PC-3 (cell line): ENCODE measurements at regions not wholly inside any gene's neighbourhood (a gene's known extent, or its start where the extent isn't known, plus 50 kb on each side); places are given as distances from the start of the nearest gene placed in this dataset.

Experiments
- ATAC-seq: fragments of 200-7000 bp; cut with Tn5 transposase; 2 replicates; pipeline ENCODE4 v1.9.1; 2020; ENCODE audit warnings: mild to moderate bottlenecking, moderate library complexity
- BruUV-seq: library from RNA; stranded (reverse); fragments of 400-500 nt; replicated peaks from 2 replicates; lab custom pipeline; 2021; lab: Mats Ljungman, UMichigan
- CTCF ChIA-PET: fragments of 300-600 bp; sonication (Branson Sonifier 250); formaldehyde crosslinking; loops from one replicate; lab custom pipeline; 2022; ENCODE audit warnings: antibody characterized with exemption; lab: Charles Lee
- POLR2A ChIA-PET: fragments of 300-600 bp; sonication (Branson Sonifier 250); formaldehyde crosslinking; loops from one replicate; lab custom pipeline; 2022; ENCODE audit warnings: antibody characterized with exemption; ENCODE audit not compliant: unreplicated experiment; lab: Charles Lee
- DNase-seq: peaks from one replicate; pipeline ENCODE4 v3.0.0-alpha.2; 2015
- H2AFZ ChIP-seq: fragments of 300-600 bp; sonication (generic); 2 replicates; pipeline ENCODE4 v1.6.0; 2016; ENCODE audit warnings: antibody characterized with exemption, low read length
- H3F3A ChIP-seq: fragments of 300-600 bp; sonication (generic); one replicate; pipeline ENCODE4 v1.6.0; 2017; ENCODE audit warnings: antibody characterized with exemption, low read length, control low read depth, mild to moderate bottlenecking; ENCODE audit not compliant: unreplicated experiment
- H3K27ac ChIP-seq: fragments of 300-600 bp; sonication (generic); 2 replicates; pipeline ENCODE4 v1.5.1; 2016; ENCODE audit warnings: mild to moderate bottlenecking, low read length
- H3K27me3 ChIP-seq: fragments of 300-600 bp; sonication (generic); 2 replicates; pipeline ENCODE4 v1.6.1; 2016; ENCODE audit warnings: low read length, mixed read lengths
- H3K36me3 ChIP-seq: fragments of 300-600 bp; sonication (generic); 2 replicates; pipeline ENCODE4 v1.6.1; 2016; ENCODE audit warnings: low read depth, mixed run types, low read length, mixed read lengths
- H3K4me1 ChIP-seq: fragments of 300-600 bp; sonication (generic); 2 replicates; pipeline ENCODE4 v1.5.1; 2016; ENCODE audit warnings: low read length; ENCODE audit not compliant: insufficient read depth
- H3K4me2 ChIP-seq: fragments of 300-600 bp; sonication (generic); 2 replicates; pipeline ENCODE4 v1.6.0; 2016; ENCODE audit warnings: low read length
- H3K4me3 ChIP-seq: fragments of 300-600 bp; sonication (generic); 2 replicates; pipeline ENCODE4 v1.5.1; 2016; ENCODE audit warnings: mild to moderate bottlenecking, low read length, mixed read lengths
- H3K79me2 ChIP-seq: fragments of 300-600 bp; sonication (generic); 2 replicates; pipeline ENCODE4 v1.6.1; 2017; ENCODE audit warnings: low read length, mixed read lengths
- H3K9ac ChIP-seq: fragments of 300-600 bp; sonication (generic); 2 replicates; pipeline ENCODE4 v1.6.0; 2016; ENCODE audit warnings: mild to moderate bottlenecking, low read length
- H3K9me2 ChIP-seq: fragments of 300-600 bp; sonication (generic); replicated peaks from 2 replicates; pipeline ENCODE4 v1.6.1; 2016; ENCODE audit warnings: mixed run types, low read length, mixed read lengths
- H3K9me3 ChIP-seq: fragments of 300-600 bp; sonication (generic); 2 replicates; pipeline ENCODE4 v1.6.1; 2016; ENCODE audit warnings: low read length, mixed read lengths
- H4K20me1 ChIP-seq: fragments of 300-600 bp; sonication (generic); 2 replicates; pipeline ENCODE4 v1.6.1; 2016; ENCODE audit warnings: low read length, mixed read lengths
- CTCF ChIP-seq: fragments of 300-600 bp; sonication (generic); conservative IDR thresholded peaks from 2 replicates; pipeline ENCODE4 v1.5.1; 2017; ENCODE audit warnings: antibody characterized with exemption, low read depth, mild to moderate bottlenecking, low read length
- EZH2 ChIP-seq: fragments of 300-600 bp; sonication (generic); IDR thresholded peaks from one replicate; pipeline ENCODE4 v1.6.1; 2017; ENCODE audit warnings: antibody characterized with exemption, mild to moderate bottlenecking, low read length; ENCODE audit not compliant: unreplicated experiment
- EZH2phosphoT487 ChIP-seq: fragments of 300-600 bp; sonication (generic); IDR thresholded peaks from 2 replicates; pipeline ENCODE4 v1.6.1; 2018; ENCODE audit warnings: mild to moderate bottlenecking, antibody characterized with exemption, low read length, borderline replicate concordance
- intact Hi-C: fragments of 100-400 bp; cut with micrococcal nuclease; formaldehyde crosslinking; loops from 2 replicates; pipeline ENCODE4 v1.9.0; 2023

- intact Hi-C loops = loop anchor here (5.0 kb wide), 1 partner anchor 235 kb away; no protein-coding TSS in a partner anchor
- no TSS peak for BruUV-seq
- TF ChIP-seq EZH2 (no peak), EZH2phosphoT487 (no peak), CTCF (peak; percentile 73)
- Histone ChIP-seq H3K36me3 (no peaks in the 10 kb centered on the region), H3K4me1 (peaks cover 10% of the 10 kb centered on the region; the same call in 1 of the 2 replicates), H3K9ac (no peak overlapping the region), H2AFZ (peak overlapping the region; percentile 72), H3K79me2 (no peaks in the 10 kb centered on the region), H4K20me1 (no peaks in the 10 kb centered on the region), H3K27ac (no peak overlapping the region), H3K4me3 (no peak overlapping the region), H3K9me3 (no peaks in the 10 kb centered on the region), H3K27me3 (peaks cover 8% of the 10 kb centered on the region; the same call in 1 of the 2 replicates), H3K4me2 (peak overlapping the region; percentile 31), H3K9me2 (no peaks in the 10 kb centered on the region), H3F3A (no peaks in the 10 kb centered on the region)
- POLR2A ChIA-PET = interaction anchor here (0.5 kb wide), 1 partner anchor 169 kb away, joined by 3 read pairs; no protein-coding TSS in a partner anchor
- peak; percentile 95 for ATAC-seq
- CTCF ChIA-PET = interaction anchor here (0.5 to 0.6 kb wide), 2 partner anchors 89 to 473 kb away, joined by 3 to 4 read pairs; no protein-coding TSS in a partner anchor
- peak; percentile 69 for DNase-seq
Observed at GRCh38 chr15:62306851-62307504, 141.9 kb upstream of the C2CD4B start.

- ATAC-seq = peak; percentile 59; the same call in 1 of the 2 replicates
- Histone ChIP-seq H4K20me1 (no peaks in the 10 kb centered on the region), H3K9me3 (no peaks in the 10 kb centered on the region), H2AFZ (peak overlapping the region; percentile 19; the same call in 1 of the 2 replicates), H3K27me3 (peaks cover 7% of the 10 kb centered on the region; the same call in 1 of the 2 replicates), H3K79me2 (no peaks in the 10 kb centered on the region), H3K4me3 (no peak overlapping the region), H3K36me3 (no peaks in the 10 kb centered on the region), H3K9ac (no peak overlapping the region), H3F3A (no peaks in the 10 kb centered on the region), H3K9me2 (no peaks in the 10 kb centered on the region), H3K4me1 (peaks cover 10% of the 10 kb centered on the region; the same call in 1 of the 2 replicates), H3K4me2 (peak overlapping the region; percentile 31), H3K27ac (no peak overlapping the region)
- POLR2A ChIA-PET = interaction anchor here (0.5 kb wide), 1 partner anchor 168 kb away, joined by 3 read pairs; no protein-coding TSS in a partner anchor
- peak; percentile 66 for DNase-seq
- no TSS peak for BruUV-seq
- TF ChIP-seq EZH2 (no peak), EZH2phosphoT487 (no peak), CTCF (no peak)
- intact Hi-C loops = loop anchor here (5.0 kb wide), 1 partner anchor 235 kb away; no protein-coding TSS in a partner anchor
- CTCF ChIA-PET = no interaction called here
Observed at GRCh38 chr15:62307551-62307950, 142.5 kb upstream of the C2CD4B start.
